ENCODE measurements at regions not wholly inside any gene's neighbourhood (a gene's known extent, or its start where the extent isn't known, plus 50 kb on each side); places are given as distances from the start of the nearest gene placed in this dataset.

DNA sequence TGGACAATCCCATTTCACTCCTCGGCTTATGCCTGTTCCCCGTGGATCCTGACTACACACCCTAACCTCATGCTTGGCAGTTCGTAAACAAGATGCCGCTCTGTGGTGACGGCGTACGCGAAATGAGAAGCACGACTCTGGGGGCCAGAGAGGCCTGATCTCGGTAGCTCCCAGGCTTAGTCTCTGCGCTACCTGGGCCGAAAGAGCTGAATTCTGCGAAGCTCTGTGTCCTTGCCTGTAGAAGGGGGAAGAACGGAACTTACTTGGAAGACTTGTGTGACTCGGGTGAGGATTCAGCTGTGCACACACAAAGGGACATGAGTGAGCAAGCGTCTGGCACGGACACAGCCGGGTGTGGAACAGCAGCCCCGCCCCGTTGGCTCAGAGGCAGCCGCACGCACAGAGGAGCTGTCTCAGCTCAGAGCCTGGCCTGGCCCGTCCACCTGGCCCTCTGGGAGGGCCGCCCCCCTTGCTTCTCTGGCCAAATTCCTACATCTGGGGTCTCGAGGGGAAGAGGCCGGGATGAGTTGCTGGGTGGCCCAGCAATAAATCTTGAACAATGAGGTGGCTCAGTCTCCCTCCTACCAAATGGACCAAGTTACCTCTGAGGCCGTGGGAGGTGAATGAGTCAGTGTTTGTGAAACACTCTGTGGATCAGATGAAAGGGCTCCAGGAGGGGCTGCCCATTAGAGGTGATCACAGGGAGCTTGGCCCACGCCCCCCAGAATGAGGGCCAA lies 83.8 kb downstream of the PDGFA start:
- intact Hi-C loops (cut with DNase I, micrococcal nuclease) = no loop called here
- ATAC-seq (peak; percentile 93), DNase-seq (peak; percentile 81 to 84 (median 81))
- TF ChIP-seq, protein P1, sequence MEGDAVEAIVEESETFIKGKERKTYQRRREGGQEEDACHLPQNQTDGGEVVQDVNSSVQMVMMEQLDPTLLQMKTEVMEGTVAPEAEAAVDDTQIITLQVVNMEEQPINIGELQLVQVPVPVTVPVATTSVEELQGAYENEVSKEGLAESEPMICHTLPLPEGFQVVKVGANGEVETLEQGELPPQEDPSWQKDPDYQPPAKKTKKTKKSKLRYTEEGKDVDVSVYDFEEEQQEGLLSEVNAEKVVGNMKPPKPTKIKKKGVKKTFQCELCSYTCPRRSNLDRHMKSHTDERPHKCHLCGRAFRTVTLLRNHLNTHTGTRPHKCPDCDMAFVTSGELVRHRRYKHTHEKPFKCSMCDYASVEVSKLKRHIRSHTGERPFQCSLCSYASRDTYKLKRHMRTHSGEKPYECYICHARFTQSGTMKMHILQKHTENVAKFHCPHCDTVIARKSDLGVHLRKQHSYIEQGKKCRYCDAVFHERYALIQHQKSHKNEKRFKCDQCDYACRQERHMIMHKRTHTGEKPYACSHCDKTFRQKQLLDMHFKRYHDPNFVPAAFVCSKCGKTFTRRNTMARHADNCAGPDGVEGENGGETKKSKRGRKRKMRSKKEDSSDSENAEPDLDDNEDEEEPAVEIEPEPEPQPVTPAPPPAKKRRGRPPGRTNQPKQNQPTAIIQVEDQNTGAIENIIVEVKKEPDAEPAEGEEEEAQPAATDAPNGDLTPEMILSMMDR (IDR thresholded peaks at IDR 0.05) = no peak
- H3K36me3 ChIP-seq (ENCODE audit: low read depth) = no peaks in the 10 kb centered on the region
- no peak overlapping the region for H3K4me3 ChIP-seq
- no peaks in the 10 kb centered on the region for H3K9me3 ChIP-seq
- H3K4me1 ChIP-seq (ENCODE audit: low read depth) = peaks cover 3% of the 10 kb centered on the region

DNA sequence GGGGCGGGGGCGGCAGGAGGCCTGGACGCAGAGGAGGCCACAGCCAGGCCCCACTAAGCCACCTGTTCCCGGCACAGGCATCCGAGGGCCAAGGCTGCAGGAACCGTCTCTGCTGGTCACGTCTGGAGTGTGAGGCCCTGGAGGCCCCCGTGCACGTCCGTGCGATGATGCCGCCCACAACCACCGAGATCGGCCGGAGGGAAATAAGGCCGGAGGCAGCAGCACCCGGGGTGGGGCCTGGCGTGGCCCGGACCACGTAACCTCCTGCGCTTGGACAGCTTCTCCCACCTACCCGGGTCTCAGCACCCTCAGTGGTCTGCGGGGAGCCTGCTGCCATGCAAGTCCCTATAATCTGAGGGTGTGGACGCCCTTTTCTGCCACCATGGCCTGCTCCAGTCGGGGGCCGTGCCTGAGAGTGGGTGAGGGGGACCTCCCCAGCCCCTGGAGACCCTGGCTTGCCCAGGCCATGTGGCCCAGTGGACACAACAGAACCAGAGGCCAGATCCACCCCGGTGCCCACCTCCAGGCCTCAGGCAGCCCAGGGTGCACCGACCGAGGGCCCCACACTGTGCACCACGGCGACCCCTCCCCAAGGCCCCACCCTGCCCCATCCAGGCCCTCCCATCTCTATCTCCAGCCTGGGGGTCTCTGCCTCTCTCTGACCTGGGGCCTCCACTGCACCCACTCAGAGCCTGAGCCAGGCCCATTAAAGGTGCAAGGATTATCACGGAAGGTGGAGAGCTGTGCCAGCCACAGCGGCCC lies 83.1 kb downstream of the PDGFA start:
- Histone ChIP-seq H3K36me3 (ENCODE audit: low read depth) (no peaks in the 10 kb centered on the region), H3K4me1 (ENCODE audit: low read depth) (peaks cover 3% of the 10 kb centered on the region), H3K4me3 (no peak overlapping the region), H3K9me3 (no peaks in the 10 kb centered on the region)
- DNase-seq = peak in 1 of 3 donors; percentile 44
- TF ChIP-seq, protein P1 (IDR thresholded peaks at IDR 0.05) = no peak
- intact Hi-C loops (cut with DNase I, micrococcal nuclease) = no loop called here
- no peak for ATAC-seq

DNA sequence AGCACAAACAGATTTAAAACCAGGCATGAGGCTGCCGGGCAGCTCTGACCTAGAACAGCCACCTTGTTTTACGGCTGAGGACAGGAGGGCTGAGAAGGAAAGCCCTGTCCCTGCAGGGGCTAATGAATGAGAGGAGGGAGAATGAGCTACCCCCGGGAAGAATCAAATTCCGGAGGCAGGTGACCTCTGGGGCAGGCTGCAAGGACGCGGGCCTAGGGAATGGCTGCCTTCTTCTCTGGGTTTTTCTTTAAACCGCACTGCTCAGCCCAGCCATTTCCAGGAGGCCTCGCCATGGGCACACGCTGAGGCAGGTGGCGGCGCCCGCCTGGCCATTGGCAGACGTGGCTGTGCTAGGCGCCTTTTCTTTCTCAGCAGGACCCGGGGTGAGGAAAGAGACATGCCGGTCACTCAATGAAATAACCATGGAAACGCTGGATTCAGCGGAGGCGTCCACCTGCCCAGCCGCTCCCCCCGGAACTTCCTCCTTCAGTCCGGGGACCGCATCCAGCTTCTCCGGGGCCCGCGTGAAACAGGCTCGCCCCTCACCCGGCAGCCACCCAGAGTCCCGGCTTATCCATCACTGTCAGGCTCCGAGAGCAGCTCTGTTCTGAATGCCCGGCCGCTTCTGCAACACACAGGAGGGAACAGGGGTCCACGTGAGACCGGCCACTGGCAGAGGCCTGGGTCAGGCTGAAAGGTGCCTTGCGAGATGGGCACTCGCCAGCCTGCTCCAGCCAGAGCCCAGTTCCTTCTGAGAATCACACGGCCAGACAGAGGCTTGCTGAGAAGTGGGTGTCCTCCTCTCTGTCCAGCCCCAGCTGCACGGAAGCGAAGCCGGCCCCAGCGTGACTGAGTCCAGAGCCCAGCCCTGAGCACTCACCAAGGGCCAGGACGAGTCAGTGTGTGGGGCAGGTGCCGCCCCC lies 82.1 kb downstream of the PDGFA start:
- ATAC-seq (no peak), DNase-seq (peak in 1 of 3 donors; percentile 40)
- intact Hi-C loops (cut with DNase I, micrococcal nuclease) = no loop called here
- H3K9me3 ChIP-seq = no peaks in the 10 kb centered on the region
- H3K4me1 ChIP-seq (ENCODE audit: low read depth) = peaks cover 3% of the 10 kb centered on the region
- TF ChIP-seq, protein P1 (IDR thresholded peaks at IDR 0.05) = no peak
- H3K4me3 ChIP-seq = no peak overlapping the region
- H3K36me3 ChIP-seq (ENCODE audit: low read depth) = no peaks in the 10 kb centered on the region

DNA sequence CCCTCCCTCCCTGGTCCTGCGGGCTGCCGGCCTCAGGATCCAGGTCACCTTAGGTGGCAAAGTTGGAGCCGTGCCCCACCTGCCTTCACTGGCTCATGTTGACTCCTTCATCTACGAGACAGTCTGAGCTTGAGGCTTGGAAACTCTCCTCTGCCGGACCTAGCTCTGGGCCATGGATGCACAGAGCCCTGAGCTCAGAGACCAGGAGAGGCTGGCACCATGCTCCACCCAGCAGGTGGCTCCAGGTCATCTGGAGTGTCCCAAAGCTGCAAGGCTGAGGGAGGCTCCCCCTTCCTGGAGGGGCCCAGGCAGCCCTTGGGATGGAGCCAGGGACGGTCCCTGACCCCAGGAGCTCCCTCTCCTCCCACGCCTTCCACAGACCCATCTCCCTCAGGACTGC lies 81.3 kb downstream of the PDGFA start:
- intact Hi-C loops (cut with DNase I, micrococcal nuclease) = no loop called here
- peaks cover 3% of the 10 kb centered on the region for H3K4me1 ChIP-seq (ENCODE audit: low read depth)
- no peak overlapping the region for H3K4me3 ChIP-seq
- TF ChIP-seq, protein P1 (IDR thresholded peaks at IDR 0.05) = no peak
- no peaks in the 10 kb centered on the region for H3K9me3 ChIP-seq
- no peaks in the 10 kb centered on the region for H3K36me3 ChIP-seq (ENCODE audit: low read depth)
- DNase-seq = no peak
- no peak for ATAC-seq

DNA sequence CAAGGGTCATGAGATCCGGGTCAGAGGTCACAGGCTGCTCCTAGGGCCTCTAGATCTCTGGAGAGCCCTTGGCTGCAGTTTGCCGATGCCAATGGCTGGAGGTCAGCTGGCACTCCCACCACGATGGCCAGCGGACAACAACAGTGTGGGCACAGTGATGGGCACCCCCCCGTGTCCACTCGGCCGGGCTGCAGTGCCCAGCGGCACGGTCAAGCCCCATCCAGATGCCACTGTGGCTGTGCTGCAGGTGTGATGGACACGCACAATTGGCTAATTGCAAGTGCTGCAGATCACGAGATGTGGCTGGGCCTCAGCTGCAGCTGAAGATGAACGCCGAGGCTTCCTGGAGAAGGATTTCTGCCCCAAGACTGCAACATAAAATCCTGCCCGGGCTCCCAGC lies 80.7 kb downstream of the PDGFA start:
- no peak for ATAC-seq
- intact Hi-C loops (cut with DNase I, micrococcal nuclease) = no loop called here

More for the DNA sequence above, 80.7 kb downstream of the PDGFA start:
- Histone ChIP-seq H3K9me3 (no peaks in the 10 kb centered on the region), H3K36me3 (ENCODE audit: low read depth) (no peaks in the 10 kb centered on the region), H3K4me1 (ENCODE audit: low read depth) (peaks cover 3% of the 10 kb centered on the region), H3K4me3 (no peak overlapping the region)
- TF ChIP-seq, protein P1 (IDR thresholded peaks at IDR 0.05) = no peak
- no peak for DNase-seq

All from mucosa of descending colon (tissue), 3 donors.